ENCODE measurements at regions not wholly inside any gene's neighbourhood (a gene's known extent, or its start where the extent isn't known, plus 50 kb on each side); places are given as distances from the start of the nearest gene placed in this dataset.

DNA sequence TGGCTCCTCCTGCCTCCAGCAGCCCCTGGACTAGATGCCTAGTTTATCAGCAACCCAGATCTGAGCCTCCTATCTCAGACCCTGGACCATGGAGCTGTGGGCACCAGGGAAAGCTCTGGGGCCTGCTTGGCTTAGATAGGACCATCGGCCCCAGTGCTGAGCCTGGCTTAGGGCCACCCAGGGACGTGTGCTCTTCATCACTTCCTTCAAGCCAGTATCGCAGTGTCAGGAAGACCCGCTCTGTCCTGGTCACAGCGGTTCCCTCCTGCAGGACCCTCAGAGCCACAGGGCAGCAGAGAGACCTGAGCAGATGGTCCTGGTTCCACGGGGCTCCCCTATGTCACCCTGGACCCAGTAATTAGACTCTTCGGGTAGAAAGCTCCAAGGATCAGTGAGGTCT, 105.7 kb upstream of the FAM20C start:
- no peaks in the 10 kb centered on the region for H3K27me3 Mint-ChIP-seq (ENCODE audit: low read depth)
- DNase-seq (ENCODE audit: low spot score) (no peak), ATAC-seq (no peak)
- no peaks in the 10 kb centered on the region for H3K36me3 Mint-ChIP-seq
- CTCF ChIA-PET = interaction anchor here (1.1 to 1.5 kb wide), 2 partner anchors 19 to 22 kb away, joined by 4 to 5 read pairs; no protein-coding TSS in a partner anchor
- H3K27ac Mint-ChIP-seq = no peak overlapping the region; the same call in 1 of the 2 replicates
- peaks cover 44% of the 10 kb centered on the region for H3K4me1 Mint-ChIP-seq
- POLR2A ChIA-PET = no interaction called here
- TF ChIP-seq, protein P1, sequence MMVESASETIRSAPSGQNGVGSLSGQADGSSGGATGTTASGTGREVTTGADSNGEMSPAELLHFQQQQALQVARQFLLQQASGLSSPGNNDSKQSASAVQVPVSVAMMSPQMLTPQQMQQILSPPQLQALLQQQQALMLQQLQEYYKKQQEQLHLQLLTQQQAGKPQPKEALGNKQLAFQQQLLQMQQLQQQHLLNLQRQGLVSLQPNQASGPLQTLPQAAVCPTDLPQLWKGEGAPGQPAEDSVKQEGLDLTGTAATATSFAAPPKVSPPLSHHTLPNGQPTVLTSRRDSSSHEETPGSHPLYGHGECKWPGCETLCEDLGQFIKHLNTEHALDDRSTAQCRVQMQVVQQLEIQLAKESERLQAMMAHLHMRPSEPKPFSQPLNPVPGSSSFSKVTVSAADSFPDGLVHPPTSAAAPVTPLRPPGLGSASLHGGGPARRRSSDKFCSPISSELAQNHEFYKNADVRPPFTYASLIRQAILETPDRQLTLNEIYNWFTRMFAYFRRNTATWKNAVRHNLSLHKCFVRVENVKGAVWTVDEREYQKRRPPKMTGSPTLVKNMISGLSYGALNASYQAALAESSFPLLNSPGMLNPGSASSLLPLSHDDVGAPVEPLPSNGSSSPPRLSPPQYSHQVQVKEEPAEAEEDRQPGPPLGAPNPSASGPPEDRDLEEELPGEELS (CRISPR knock-in tag; IDR thresholded peaks at IDR 0.05) = no peak
- TF ChIP-seq, protein P2, sequence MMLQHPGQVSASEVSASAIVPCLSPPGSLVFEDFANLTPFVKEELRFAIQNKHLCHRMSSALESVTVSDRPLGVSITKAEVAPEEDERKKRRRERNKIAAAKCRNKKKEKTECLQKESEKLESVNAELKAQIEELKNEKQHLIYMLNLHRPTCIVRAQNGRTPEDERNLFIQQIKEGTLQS (CRISPR knock-in tag; conservative IDR thresholded peaks at IDR 0.05) = no peak
- TF ChIP-seq HMGA2 (CRISPR knock-in tag; IDR thresholded peaks at IDR 0.05) (no peak), GABPB1 (CRISPR knock-in tag; IDR thresholded peaks at IDR 0.05) (no peak), TP53 (CRISPR knock-in tag; IDR thresholded peaks at IDR 0.05) (no peak), EMX1 (CRISPR knock-in tag; IDR thresholded peaks at IDR 0.05) (no peak)
- TF ChIP-seq, protein P3, sequence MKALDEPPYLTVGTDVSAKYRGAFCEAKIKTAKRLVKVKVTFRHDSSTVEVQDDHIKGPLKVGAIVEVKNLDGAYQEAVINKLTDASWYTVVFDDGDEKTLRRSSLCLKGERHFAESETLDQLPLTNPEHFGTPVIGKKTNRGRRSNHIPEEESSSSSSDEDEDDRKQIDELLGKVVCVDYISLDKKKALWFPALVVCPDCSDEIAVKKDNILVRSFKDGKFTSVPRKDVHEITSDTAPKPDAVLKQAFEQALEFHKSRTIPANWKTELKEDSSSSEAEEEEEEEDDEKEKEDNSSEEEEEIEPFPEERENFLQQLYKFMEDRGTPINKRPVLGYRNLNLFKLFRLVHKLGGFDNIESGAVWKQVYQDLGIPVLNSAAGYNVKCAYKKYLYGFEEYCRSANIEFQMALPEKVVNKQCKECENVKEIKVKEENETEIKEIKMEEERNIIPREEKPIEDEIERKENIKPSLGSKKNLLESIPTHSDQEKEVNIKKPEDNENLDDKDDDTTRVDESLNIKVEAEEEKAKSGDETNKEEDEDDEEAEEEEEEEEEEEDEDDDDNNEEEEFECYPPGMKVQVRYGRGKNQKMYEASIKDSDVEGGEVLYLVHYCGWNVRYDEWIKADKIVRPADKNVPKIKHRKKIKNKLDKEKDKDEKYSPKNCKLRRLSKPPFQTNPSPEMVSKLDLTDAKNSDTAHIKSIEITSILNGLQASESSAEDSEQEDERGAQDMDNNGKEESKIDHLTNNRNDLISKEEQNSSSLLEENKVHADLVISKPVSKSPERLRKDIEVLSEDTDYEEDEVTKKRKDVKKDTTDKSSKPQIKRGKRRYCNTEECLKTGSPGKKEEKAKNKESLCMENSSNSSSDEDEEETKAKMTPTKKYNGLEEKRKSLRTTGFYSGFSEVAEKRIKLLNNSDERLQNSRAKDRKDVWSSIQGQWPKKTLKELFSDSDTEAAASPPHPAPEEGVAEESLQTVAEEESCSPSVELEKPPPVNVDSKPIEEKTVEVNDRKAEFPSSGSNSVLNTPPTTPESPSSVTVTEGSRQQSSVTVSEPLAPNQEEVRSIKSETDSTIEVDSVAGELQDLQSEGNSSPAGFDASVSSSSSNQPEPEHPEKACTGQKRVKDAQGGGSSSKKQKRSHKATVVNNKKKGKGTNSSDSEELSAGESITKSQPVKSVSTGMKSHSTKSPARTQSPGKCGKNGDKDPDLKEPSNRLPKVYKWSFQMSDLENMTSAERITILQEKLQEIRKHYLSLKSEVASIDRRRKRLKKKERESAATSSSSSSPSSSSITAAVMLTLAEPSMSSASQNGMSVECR (CRISPR knock-in tag; IDR thresholded peaks at IDR 0.05; ENCODE audit: borderline replicate concordance) = no peak
- TF ChIP-seq, protein P4, sequence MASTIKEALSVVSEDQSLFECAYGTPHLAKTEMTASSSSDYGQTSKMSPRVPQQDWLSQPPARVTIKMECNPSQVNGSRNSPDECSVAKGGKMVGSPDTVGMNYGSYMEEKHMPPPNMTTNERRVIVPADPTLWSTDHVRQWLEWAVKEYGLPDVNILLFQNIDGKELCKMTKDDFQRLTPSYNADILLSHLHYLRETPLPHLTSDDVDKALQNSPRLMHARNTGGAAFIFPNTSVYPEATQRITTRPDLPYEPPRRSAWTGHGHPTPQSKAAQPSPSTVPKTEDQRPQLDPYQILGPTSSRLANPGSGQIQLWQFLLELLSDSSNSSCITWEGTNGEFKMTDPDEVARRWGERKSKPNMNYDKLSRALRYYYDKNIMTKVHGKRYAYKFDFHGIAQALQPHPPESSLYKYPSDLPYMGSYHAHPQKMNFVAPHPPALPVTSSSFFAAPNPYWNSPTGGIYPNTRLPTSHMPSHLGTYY (CRISPR knock-in tag; IDR thresholded peaks at IDR 0.05) = no peak
- TF ChIP-seq, protein P5, sequence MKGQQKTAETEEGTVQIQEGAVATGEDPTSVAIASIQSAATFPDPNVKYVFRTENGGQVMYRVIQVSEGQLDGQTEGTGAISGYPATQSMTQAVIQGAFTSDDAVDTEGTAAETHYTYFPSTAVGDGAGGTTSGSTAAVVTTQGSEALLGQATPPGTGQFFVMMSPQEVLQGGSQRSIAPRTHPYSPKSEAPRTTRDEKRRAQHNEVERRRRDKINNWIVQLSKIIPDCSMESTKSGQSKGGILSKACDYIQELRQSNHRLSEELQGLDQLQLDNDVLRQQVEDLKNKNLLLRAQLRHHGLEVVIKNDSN (CRISPR knock-in tag; IDR thresholded peaks at IDR 0.05) = no peak
- TF ChIP-seq, protein P6, sequence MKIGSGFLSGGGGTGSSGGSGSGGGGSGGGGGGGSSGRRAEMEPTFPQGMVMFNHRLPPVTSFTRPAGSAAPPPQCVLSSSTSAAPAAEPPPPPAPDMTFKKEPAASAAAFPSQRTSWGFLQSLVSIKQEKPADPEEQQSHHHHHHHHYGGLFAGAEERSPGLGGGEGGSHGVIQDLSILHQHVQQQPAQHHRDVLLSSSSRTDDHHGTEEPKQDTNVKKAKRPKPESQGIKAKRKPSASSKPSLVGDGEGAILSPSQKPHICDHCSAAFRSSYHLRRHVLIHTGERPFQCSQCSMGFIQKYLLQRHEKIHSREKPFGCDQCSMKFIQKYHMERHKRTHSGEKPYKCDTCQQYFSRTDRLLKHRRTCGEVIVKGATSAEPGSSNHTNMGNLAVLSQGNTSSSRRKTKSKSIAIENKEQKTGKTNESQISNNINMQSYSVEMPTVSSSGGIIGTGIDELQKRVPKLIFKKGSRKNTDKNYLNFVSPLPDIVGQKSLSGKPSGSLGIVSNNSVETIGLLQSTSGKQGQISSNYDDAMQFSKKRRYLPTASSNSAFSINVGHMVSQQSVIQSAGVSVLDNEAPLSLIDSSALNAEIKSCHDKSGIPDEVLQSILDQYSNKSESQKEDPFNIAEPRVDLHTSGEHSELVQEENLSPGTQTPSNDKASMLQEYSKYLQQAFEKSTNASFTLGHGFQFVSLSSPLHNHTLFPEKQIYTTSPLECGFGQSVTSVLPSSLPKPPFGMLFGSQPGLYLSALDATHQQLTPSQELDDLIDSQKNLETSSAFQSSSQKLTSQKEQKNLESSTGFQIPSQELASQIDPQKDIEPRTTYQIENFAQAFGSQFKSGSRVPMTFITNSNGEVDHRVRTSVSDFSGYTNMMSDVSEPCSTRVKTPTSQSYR (CRISPR knock-in tag; IDR thresholded peaks at IDR 0.05) = no peak
- no peak overlapping the region for H3K4me3 Mint-ChIP-seq
- no peaks in the 10 kb centered on the region for H3K9me3 Mint-ChIP-seq

DNA sequence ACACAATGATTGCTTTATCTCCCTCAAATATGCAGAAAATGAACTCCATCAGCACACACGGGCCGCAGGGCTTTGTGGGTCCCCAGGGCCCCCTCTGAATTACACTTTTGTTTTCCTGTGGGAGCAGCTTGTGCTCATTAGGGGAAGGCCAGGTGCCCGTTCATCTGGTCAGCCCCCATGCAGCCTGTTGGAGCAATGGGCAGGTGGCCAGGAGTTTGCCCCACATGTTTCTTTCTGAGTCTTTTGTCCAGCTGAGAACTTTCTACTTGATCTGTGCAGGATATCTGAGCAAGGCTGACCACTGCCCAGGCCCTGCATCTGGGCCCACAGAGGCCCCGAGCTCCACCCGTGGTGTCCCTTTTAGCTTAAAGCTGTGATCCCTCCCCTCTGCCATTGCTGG, 105.3 kb upstream of the FAM20C start:
- Mint-ChIP-seq H3K27me3 (ENCODE audit: low read depth) (no peaks in the 10 kb centered on the region), H3K27ac (no peak overlapping the region), H3K4me3 (no peak overlapping the region), H3K36me3 (no peaks in the 10 kb centered on the region), H3K9me3 (no peaks in the 10 kb centered on the region), H3K4me1 (peaks cover 44% of the 10 kb centered on the region)
- POLR2A ChIA-PET = no interaction called here
- ATAC-seq (no peak), DNase-seq (ENCODE audit: low spot score) (no peak)
- CTCF ChIA-PET = interaction anchor here (1.5 kb wide), 1 partner anchor 19 kb away, joined by 4 read pairs; no protein-coding TSS in a partner anchor
- TF ChIP-seq, protein P7, sequence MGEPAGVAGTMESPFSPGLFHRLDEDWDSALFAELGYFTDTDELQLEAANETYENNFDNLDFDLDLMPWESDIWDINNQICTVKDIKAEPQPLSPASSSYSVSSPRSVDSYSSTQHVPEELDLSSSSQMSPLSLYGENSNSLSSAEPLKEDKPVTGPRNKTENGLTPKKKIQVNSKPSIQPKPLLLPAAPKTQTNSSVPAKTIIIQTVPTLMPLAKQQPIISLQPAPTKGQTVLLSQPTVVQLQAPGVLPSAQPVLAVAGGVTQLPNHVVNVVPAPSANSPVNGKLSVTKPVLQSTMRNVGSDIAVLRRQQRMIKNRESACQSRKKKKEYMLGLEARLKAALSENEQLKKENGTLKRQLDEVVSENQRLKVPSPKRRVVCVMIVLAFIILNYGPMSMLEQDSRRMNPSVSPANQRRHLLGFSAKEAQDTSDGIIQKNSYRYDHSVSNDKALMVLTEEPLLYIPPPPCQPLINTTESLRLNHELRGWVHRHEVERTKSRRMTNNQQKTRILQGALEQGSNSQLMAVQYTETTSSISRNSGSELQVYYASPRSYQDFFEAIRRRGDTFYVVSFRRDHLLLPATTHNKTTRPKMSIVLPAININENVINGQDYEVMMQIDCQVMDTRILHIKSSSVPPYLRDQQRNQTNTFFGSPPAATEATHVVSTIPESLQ (CRISPR knock-in tag; IDR thresholded peaks at IDR 0.05) = no peak
- no peak for TF ChIP-seq FOXK1 (CRISPR knock-in tag; IDR thresholded peaks at IDR 0.05)
- TF ChIP-seq, protein P8, sequence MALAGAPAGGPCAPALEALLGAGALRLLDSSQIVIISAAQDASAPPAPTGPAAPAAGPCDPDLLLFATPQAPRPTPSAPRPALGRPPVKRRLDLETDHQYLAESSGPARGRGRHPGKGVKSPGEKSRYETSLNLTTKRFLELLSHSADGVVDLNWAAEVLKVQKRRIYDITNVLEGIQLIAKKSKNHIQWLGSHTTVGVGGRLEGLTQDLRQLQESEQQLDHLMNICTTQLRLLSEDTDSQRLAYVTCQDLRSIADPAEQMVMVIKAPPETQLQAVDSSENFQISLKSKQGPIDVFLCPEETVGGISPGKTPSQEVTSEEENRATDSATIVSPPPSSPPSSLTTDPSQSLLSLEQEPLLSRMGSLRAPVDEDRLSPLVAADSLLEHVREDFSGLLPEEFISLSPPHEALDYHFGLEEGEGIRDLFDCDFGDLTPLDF (CRISPR knock-in tag; IDR thresholded peaks at IDR 0.05) = no peak
- no peak for TF ChIP-seq ZNF263 (CRISPR knock-in tag; IDR thresholded peaks at IDR 0.05; ENCODE audit: low read depth)
- no peak for TF ChIP-seq TEAD4 (CRISPR knock-in tag; IDR thresholded peaks at IDR 0.05)
- TF ChIP-seq, protein P9, sequence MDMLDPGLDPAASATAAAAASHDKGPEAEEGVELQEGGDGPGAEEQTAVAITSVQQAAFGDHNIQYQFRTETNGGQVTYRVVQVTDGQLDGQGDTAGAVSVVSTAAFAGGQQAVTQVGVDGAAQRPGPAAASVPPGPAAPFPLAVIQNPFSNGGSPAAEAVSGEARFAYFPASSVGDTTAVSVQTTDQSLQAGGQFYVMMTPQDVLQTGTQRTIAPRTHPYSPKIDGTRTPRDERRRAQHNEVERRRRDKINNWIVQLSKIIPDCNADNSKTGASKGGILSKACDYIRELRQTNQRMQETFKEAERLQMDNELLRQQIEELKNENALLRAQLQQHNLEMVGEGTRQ (CRISPR knock-in tag; IDR thresholded peaks at IDR 0.05) = no peak
- TF ChIP-seq, protein P10, sequence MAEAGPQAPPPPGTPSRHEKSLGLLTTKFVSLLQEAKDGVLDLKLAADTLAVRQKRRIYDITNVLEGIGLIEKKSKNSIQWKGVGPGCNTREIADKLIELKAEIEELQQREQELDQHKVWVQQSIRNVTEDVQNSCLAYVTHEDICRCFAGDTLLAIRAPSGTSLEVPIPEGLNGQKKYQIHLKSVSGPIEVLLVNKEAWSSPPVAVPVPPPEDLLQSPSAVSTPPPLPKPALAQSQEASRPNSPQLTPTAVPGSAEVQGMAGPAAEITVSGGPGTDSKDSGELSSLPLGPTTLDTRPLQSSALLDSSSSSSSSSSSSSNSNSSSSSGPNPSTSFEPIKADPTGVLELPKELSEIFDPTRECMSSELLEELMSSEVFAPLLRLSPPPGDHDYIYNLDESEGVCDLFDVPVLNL (CRISPR knock-in tag; IDR thresholded peaks at IDR 0.05; ENCODE audit: borderline replicate concordance, low read depth) = no peak
